ENCODE measurements at regions not wholly inside any gene's neighbourhood (a gene's known extent, or its start where the extent isn't known, plus 50 kb on each side); places are given as distances from the start of the nearest gene placed in this dataset.

- in situ Hi-C loops (cut with MboI) = no loop called here
- WGBS (ENCODE audit: insufficient coverage, low coverage, missing lambda C conversion rate) = 0% methylated on average over 4 of the region's 4 CpGs
- Histone ChIP-seq H3K4me1 (replicated peaks in 1 of 2; ENCODE audit: control insufficient read depth in 2 of 2, insufficient read depth in 2 of 2, low read length in 2 of 2) (no peaks in the 10 kb centered on the region), H3K79me2 (ENCODE audit: control insufficient read depth, insufficient read depth, low read length) (no peaks in the 10 kb centered on the region), H3K36me3 (ENCODE audit: control insufficient read depth, insufficient read depth, low read length) (no peaks in the 10 kb centered on the region), H4K20me1 (replicated peaks; ENCODE audit: control insufficient read depth, insufficient read depth, low read length) (no peaks in the 10 kb centered on the region; the same call in 1 of the 2 replicates), H3K9me1 (ENCODE audit: control insufficient read depth, insufficient read depth, low read length) (no peaks in the 10 kb centered on the region), H3K4me3 (no peak overlapping the region), H3K27ac (ENCODE audit: extremely low read depth, low read depth, low read length) (no peak overlapping the region), H3K27me3 (ENCODE audit: control insufficient read depth in 2 of 2, insufficient read depth in 2 of 2, low read length in 2 of 2) (no peaks in the 10 kb centered on the region; a peak in 1 of 5 replicates), H3K9me3 (replicated peaks; ENCODE audit: control insufficient read depth, insufficient read depth, low read depth, low read length) (no peaks in the 10 kb centered on the region), H3K9ac (ENCODE audit: insufficient read depth in 1 of 2, low read depth in 2 of 2, low read length in 2 of 2) (no peak overlapping the region), H2AFZ (ENCODE audit: low read depth, low read length) (no peak overlapping the region), H3K4me2 (ENCODE audit: insufficient read depth, low read length) (no peak overlapping the region)
- no peak for FAIRE-seq
- no peak for ATAC-seq
- POLR2A ChIA-PET = interaction anchor here (0.6 kb wide), 1 partner anchor 930 kb away, joined by 3 read pairs; no protein-coding TSS in a partner anchor
- TF ChIP-seq RBM34 (IDR thresholded peaks at IDR 0.05; ENCODE audit: borderline replicate concordance, insufficient read depth, low read length) = no peak
- no peak for TF ChIP-seq EP400 (IDR thresholded peaks at IDR 0.05)
- no peak for TF ChIP-seq CCAR2 (IDR thresholded peaks at IDR 0.05; ENCODE audit: low read depth, low read length)
- no peak for TF ChIP-seq GABPB2 (CRISPR knock-in tag; conservative IDR thresholded peaks at IDR 0.05)
- no peak for TF ChIP-seq CUX1 (CRISPR knock-in tag; IDR thresholded peaks at IDR 0.05)
- TF ChIP-seq SLC30A9 (CRISPR knock-in tag; IDR thresholded peaks at IDR 0.05) = no peak
- no peak for TF ChIP-seq ZFX (CRISPR knock-in tag; IDR thresholded peaks at IDR 0.05)
- TF ChIP-seq POLR2AphosphoS5 (IDR thresholded peaks at IDR 0.05; ENCODE audit: control insufficient read depth, insufficient read depth, low read depth, low read length) = no peak
- TF ChIP-seq ZBTB33 (CRISPR knock-in tag; IDR thresholded peaks at IDR 0.05) = no peak
- no peak for TF ChIP-seq NCOA1 (IDR thresholded peaks at IDR 0.05; ENCODE audit: low read depth)
- no peak for TF ChIP-seq LEF1 (IDR thresholded peaks at IDR 0.05)
- no peak for TF ChIP-seq ZNF316 (IDR thresholded peaks at IDR 0.05)
- no peak for TF ChIP-seq ZKSCAN3 (CRISPR knock-in tag; IDR thresholded peaks at IDR 0.05)
- TF ChIP-seq EZH2 (IDR thresholded peaks at IDR 0.05; ENCODE audit: borderline replicate concordance, low read depth, low read length) = no peak
- TF ChIP-seq TEAD4 (IDR thresholded peaks at IDR 0.05; ENCODE audit: low read length) = no peak
- TF ChIP-seq TEAD4 (CRISPR knock-in tag; IDR thresholded peaks at IDR 0.05; ENCODE audit: borderline replicate concordance) = no peak
- TF ChIP-seq SMARCE1 (IDR thresholded peaks at IDR 0.05) = no peak
- TF ChIP-seq KLF6 (CRISPR knock-in tag; IDR thresholded peaks at IDR 0.05; ENCODE audit: borderline replicate concordance) = no peak
- DNase-seq (ENCODE audit: extremely low read depth in 1 of 4, low spot score in 3 of 4) = no peak
- BruUV-seq (replicated peaks) = no TSS peak
- intact Hi-C loops (cut with micrococcal nuclease) = no loop called here
- CTCF ChIA-PET (ENCODE audit: low intra/inter-chr PET ratio) = no interaction called here
Observed at GRCh38 chr1:34619256-34619655, 135.6 kb upstream of the GJB5 start.

Measured in K562 (cell line).